Small intestine (tissue), 7 donors: ENCODE measurements at regions not wholly inside any gene's neighbourhood (a gene's known extent, or its start where the extent isn't known, plus 50 kb on each side); places are given as distances from the start of the nearest gene placed in this dataset.

ENCODE experiments used
- DNase-seq, 2 donors: peaks; one replicate each; pipeline versions ENCODE4 v3.0.0 to v3.0.0-alpha.2; 2013
- FAIRE-seq: peaks from 2 replicates; lab custom pipeline; 2012; peaks lifted over from hg19 to GRCh38; lab: Jason Lieb, UNC
- H3K27ac ChIP-seq, 3 donors: one replicate each; pipeline ENCODE4 v1.5.1; 2013; ENCODE audit warnings: low read length in 2 of 3, mild to moderate bottlenecking in 2 of 3, control low read depth in 1 of 3, inconsistent platforms in 1 of 3, low read depth in 1 of 3, moderate library complexity in 1 of 3
- H3K27me3 ChIP-seq, 3 donors: one replicate each; pipeline ENCODE4 v1.6.1; 2013; ENCODE audit warnings: low read length in 3 of 3, inconsistent platforms in 1 of 3; ENCODE audit not compliant: control insufficient read depth in 3 of 3, insufficient read depth in 3 of 3
- H3K36me3 ChIP-seq, 3 donors: one replicate each; pipeline ENCODE4 v1.6.1; 2013; ENCODE audit warnings: low read length in 3 of 3, inconsistent platforms in 1 of 3, low read depth in 1 of 3, mild to moderate bottlenecking in 1 of 3, moderate library complexity in 1 of 3; ENCODE audit not compliant: control insufficient read depth in 3 of 3, insufficient read depth in 2 of 3
- H3K4me1 ChIP-seq, 3 donors: one replicate each; pipeline ENCODE4 v1.6.1; 2013; ENCODE audit warnings: low read length in 2 of 3, inconsistent platforms in 1 of 3, low read depth in 1 of 3, mild to moderate bottlenecking in 1 of 3, moderate library complexity in 1 of 3; ENCODE audit not compliant: control insufficient read depth in 3 of 3, insufficient read depth in 2 of 3
- H3K4me3 ChIP-seq, 3 donors: one replicate each; pipeline ENCODE4 v1.5.1; 2013; ENCODE audit warnings: low read length in 3 of 3, control low read depth in 1 of 3, inconsistent platforms in 1 of 3, low read depth in 1 of 3, mild to moderate bottlenecking in 1 of 3, moderate library complexity in 1 of 3
- H3K9me3 ChIP-seq, 2 donors: one replicate each; pipeline ENCODE4 v1.6.1; 2013; ENCODE audit warnings: low read depth in 1 of 2, low read length in 1 of 2; ENCODE audit not compliant: control insufficient read depth in 2 of 2, insufficient read depth in 1 of 2
- WGBS, 3 donors: extraction: QIAGEN DNeasy Blood & Tissue Kit; methylation state at CpG; one replicate each; pipeline ENCODE4 v1.1.7; 2013; 5-methylcytosine and 5-hydroxymethylcytosine counted together
- donor health status: healthy with polysubstance abuse.
- donor health status: control.
- donor health status: control.
- donor health status: Bipolar disorder and iron deficiency.
- donor health status: healthy.

GRCh38 chr12:115659422-115659821, 618.1 kb downstream of the MED13L start:
- no peak overlapping the region for H3K27ac ChIP-seq
- FAIRE-seq (no peak), DNase-seq (no peak)
- no peaks in the 10 kb centered on the region for H3K9me3 ChIP-seq
- no peaks in the 10 kb centered on the region for H3K27me3 ChIP-seq
- no peak overlapping the region for H3K4me3 ChIP-seq
- H3K4me1 ChIP-seq, result peaks cover 0 to 2% (median 0%) of the 10 kb centered on the region in 3 donors
- 71 to 89% (median 76%) methylated on average over 4 of the region's 4 CpGs for WGBS, 3 donors
- H3K36me3 ChIP-seq, result no peaks in the 10 kb centered on the region

GRCh38 chr12:115657081-115658013, 620.1 kb downstream of the MED13L start:
- DNase-seq (no peak), FAIRE-seq (no peak)
- Histone ChIP-seq H3K9me3 (no peaks in the 10 kb centered on the region), H3K4me1 (peaks cover 0 to 2% (median 0%) of the 10 kb centered on the region in 3 donors), H3K27me3 (no peaks in the 10 kb centered on the region), H3K27ac (no peak overlapping the region), H3K4me3 (no peak overlapping the region), H3K36me3 (no peaks in the 10 kb centered on the region)
- WGBS, 3 donors, result 79 to 81% (median 81%) methylated on average over 6 to 7 of the region's 7 CpGs

- H3K4me3 ChIP-seq, result no peak overlapping the region
- no peaks in the 10 kb centered on the region for H3K9me3 ChIP-seq
- no peak overlapping the region for H3K27ac ChIP-seq
- H3K27me3 ChIP-seq, result no peaks in the 10 kb centered on the region
- no peak for DNase-seq
- no peak for FAIRE-seq
- H3K4me1 ChIP-seq, result no peaks in the 10 kb centered on the region
- H3K36me3 ChIP-seq, result no peaks in the 10 kb centered on the region
- 75 to 80% (median 79%) methylated on average over 10 of the region's 10 CpGs for WGBS, 3 donors
Observed at GRCh38 chr12:115650026-115650425, 627.5 kb downstream of the MED13L start.

- Histone ChIP-seq H3K4me1 (no peaks in the 10 kb centered on the region), H3K9me3 (no peaks in the 10 kb centered on the region), H3K27me3 (no peaks in the 10 kb centered on the region), H3K36me3 (no peaks in the 10 kb centered on the region), H3K4me3 (no peak overlapping the region), H3K27ac (no peak overlapping the region)
- WGBS, 3 donors, result 0 to 26% (median 4%) methylated on average over 1 of the region's 1 CpG
- no peak for DNase-seq
- FAIRE-seq, result no peak
Observed at GRCh38 chr12:115648463-115648862, 629.0 kb downstream of the MED13L start.

- no peak overlapping the region for H3K4me3 ChIP-seq
- 85 to 94% (median 92%) methylated on average over 2 of the region's 2 CpGs for WGBS, 3 donors
- no peak for FAIRE-seq
- H3K27me3 ChIP-seq, result no peaks in the 10 kb centered on the region
- H3K9me3 ChIP-seq, result no peaks in the 10 kb centered on the region
- H3K36me3 ChIP-seq, result no peaks in the 10 kb centered on the region
- no peak overlapping the region for H3K27ac ChIP-seq
- no peak for DNase-seq
- H3K4me1 ChIP-seq, result no peaks in the 10 kb centered on the region
Observed at GRCh38 chr12:115646210-115646609, 631.3 kb downstream of the MED13L start.

- H3K36me3 ChIP-seq, result no peaks in the 10 kb centered on the region
- no peaks in the 10 kb centered on the region for H3K4me1 ChIP-seq
- no peak overlapping the region for H3K4me3 ChIP-seq
- DNase-seq, result no peak
- H3K27me3 ChIP-seq, result no peaks in the 10 kb centered on the region
- no peaks in the 10 kb centered on the region for H3K9me3 ChIP-seq
- WGBS, 3 donors, result 77 to 90% (median 88%) methylated on average over 2 of the region's 2 CpGs
- no peak for FAIRE-seq
- no peak overlapping the region for H3K27ac ChIP-seq
Observed at GRCh38 chr12:115640929-115641328, 636.6 kb downstream of the MED13L start.

- 55 to 85% (median 61%) methylated on average over 5 of the region's 5 CpGs for WGBS, 3 donors
- H3K27me3 ChIP-seq, result no peaks in the 10 kb centered on the region
- no peaks in the 10 kb centered on the region for H3K4me1 ChIP-seq
Observed at GRCh38 chr12:115639648-115640012, 637.9 kb downstream of the MED13L start.

GRCh38 chr12:115638733-115639647, 638.5 kb downstream of the MED13L start:
- DNase-seq, result peak; percentile 16 to 62
- no peaks in the 10 kb centered on the region for H3K9me3 ChIP-seq
- no peak overlapping the region for H3K4me3 ChIP-seq
- no peaks in the 10 kb centered on the region for H3K4me1 ChIP-seq
- no peaks in the 10 kb centered on the region for H3K36me3 ChIP-seq
- no peaks in the 10 kb centered on the region for H3K27me3 ChIP-seq
- no peak for FAIRE-seq
- 56 to 59% (median 58%) methylated on average over 13 of the region's 13 CpGs for WGBS, 3 donors
- no peak overlapping the region for H3K27ac ChIP-seq

More at GRCh38 chr12:115639648-115640012, 637.9 kb downstream of the MED13L start:
- DNase-seq (no peak), FAIRE-seq (no peak)
- Histone ChIP-seq H3K27ac (no peak overlapping the region), H3K4me3 (no peak overlapping the region), H3K9me3 (no peaks in the 10 kb centered on the region), H3K36me3 (no peaks in the 10 kb centered on the region)
